GM10266 (cell line): ENCODE measurements at regions not wholly inside any gene's neighbourhood (a gene's known extent, or its start where the extent isn't known, plus 50 kb on each side); places are given as distances from the start of the nearest gene placed in this dataset.

Experiments
- DNase-seq: peaks from one replicate; pipeline ENCODE4 v3.0.0; 2012; ENCODE audit errors: extremely low spot score
- CTCF ChIP-seq: IDR thresholded peaks from 2 replicates; pipeline ENCODE4 v1.5.1; 2012; ENCODE audit warnings: mild to moderate bottlenecking, low read depth; ENCODE audit not compliant: control insufficient read depth, insufficient read depth; ENCODE audit errors: missing control alignments

DNA sequence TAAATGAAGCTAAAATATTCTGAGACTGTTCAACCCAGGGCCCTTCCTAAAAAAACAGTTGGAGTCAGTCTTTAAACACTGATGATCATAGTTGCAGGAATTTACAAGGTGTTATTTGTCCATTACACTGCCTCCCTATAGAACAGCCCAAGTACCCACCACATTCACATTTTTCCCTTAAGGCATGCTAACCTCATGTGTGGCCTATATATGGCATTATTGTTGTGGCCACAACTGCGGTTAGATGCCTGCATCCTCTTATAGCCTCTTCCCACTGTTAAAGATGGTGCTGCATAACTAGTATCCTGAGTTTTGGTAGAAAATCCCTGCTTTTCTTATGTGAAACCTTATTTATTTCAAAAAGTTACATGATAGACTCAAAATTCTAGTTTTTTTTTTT is 287.9 kb upstream of the SEMA3A start:
- no peak for TF ChIP-seq CTCF
- no peak for DNase-seq

- TF ChIP-seq CTCF, result no peak
- no peak for DNase-seq
These were observed 284.5 kb upstream of the SEMA3A start for GRCh38 chr7:84479059-84479458.

- DNase-seq, result no peak
- TF ChIP-seq CTCF, result no peak
These were observed 283.3 kb upstream of the SEMA3A start for GRCh38 chr7:84477786-84478478.

- DNase-seq, result no peak
- no peak for TF ChIP-seq CTCF
These were observed 279.8 kb upstream of the SEMA3A start for GRCh38 chr7:84474436-84474835.

- DNase-seq, result no peak
- no peak for TF ChIP-seq CTCF
These were observed 277.0 kb upstream of the SEMA3A start for GRCh38 chr7:84471576-84471975.

GRCh38 chr7:84469034-84469433 is 274.4 kb upstream of the SEMA3A start:
- no peak for DNase-seq
- TF ChIP-seq CTCF, result no peak

- DNase-seq, result no peak
- TF ChIP-seq CTCF, result no peak
These were observed 267.7 kb upstream of the SEMA3A start for GRCh38 chr7:84462259-84462658.
